ENCODE measurements at regions not wholly inside any gene's neighbourhood (a gene's known extent, or its start where the extent isn't known, plus 50 kb on each side); places are given as distances from the start of the nearest gene placed in this dataset.

- ATAC-seq (ENCODE audit: poor library complexity): no peak
- H3K4me1 ChIP-seq (ENCODE audit: insufficient read depth, low read length): no peaks in the 10 kb centered on the region
- no peak overlapping the region for H3K4me3 Mint-ChIP-seq
- H3K9me3 ChIP-seq (ENCODE audit: control insufficient read depth in 1 of 2, insufficient read depth in 1 of 2, low read length in 2 of 2): no peaks in the 10 kb centered on the region
- CTCF ChIA-PET: no interaction called here
- H3K4me3 ChIP-seq (ENCODE audit: low read length): no peak overlapping the region
- no peaks in the 10 kb centered on the region for H3K36me3 Mint-ChIP-seq (ENCODE audit: low read depth)
- TF ChIP-seq CTCF (IDR thresholded peaks at IDR 0.05): no peak
- no peaks in the 10 kb centered on the region for H3K27me3 Mint-ChIP-seq
- DNase-seq: no peak
- no peak overlapping the region for H3K27ac Mint-ChIP-seq
- intact Hi-C loops (cut with DNase I, micrococcal nuclease): no loop called here
- no peaks in the 10 kb centered on the region for H3K36me3 ChIP-seq (ENCODE audit: insufficient read depth, low read length)
- peaks cover 9% of the 10 kb centered on the region for H3K9me3 Mint-ChIP-seq
- no peak overlapping the region for H3K27ac ChIP-seq (ENCODE audit: low read depth in 1 of 2, low read length in 2 of 2)
- H3K27me3 ChIP-seq (ENCODE audit: control insufficient read depth in 1 of 2, insufficient read depth in 2 of 2, low read length in 2 of 2): no peaks in the 10 kb centered on the region
- POLR2A ChIA-PET: no interaction called here
- no peaks in the 10 kb centered on the region for H3K4me1 Mint-ChIP-seq (ENCODE audit: low read depth)
These were observed 62.0 kb upstream of the CDH6 start for GRCh38 chr5:31131381-31131891.

- Histone ChIP-seq H3K4me1 (ENCODE audit: insufficient read depth, low read length) (no peaks in the 10 kb centered on the region), H3K4me3 (ENCODE audit: low read length) (no peak overlapping the region), H3K9me3 (ENCODE audit: control insufficient read depth in 1 of 2, insufficient read depth in 1 of 2, low read length in 2 of 2) (no peaks in the 10 kb centered on the region), H3K36me3 (ENCODE audit: insufficient read depth, low read length) (no peaks in the 10 kb centered on the region), H3K27ac (ENCODE audit: low read depth in 1 of 2, low read length in 2 of 2) (no peak overlapping the region), H3K27me3 (ENCODE audit: control insufficient read depth in 1 of 2, insufficient read depth in 2 of 2, low read length in 2 of 2) (no peaks in the 10 kb centered on the region)
- H3K27ac Mint-ChIP-seq: no peak overlapping the region
- intact Hi-C loops (cut with DNase I, micrococcal nuclease): no loop called here
- no peak for ATAC-seq (ENCODE audit: poor library complexity)
- no peak for TF ChIP-seq CTCF (IDR thresholded peaks at IDR 0.05)
- H3K9me3 Mint-ChIP-seq: peaks cover 9% of the 10 kb centered on the region
- H3K36me3 Mint-ChIP-seq (ENCODE audit: low read depth): no peaks in the 10 kb centered on the region
- DNase-seq: no peak
- H3K4me3 Mint-ChIP-seq: no peak overlapping the region
- H3K4me1 Mint-ChIP-seq (ENCODE audit: low read depth): no peaks in the 10 kb centered on the region
- POLR2A ChIA-PET: no interaction called here
- CTCF ChIA-PET: no interaction called here
- H3K27me3 Mint-ChIP-seq: no peaks in the 10 kb centered on the region
These were observed 62.8 kb upstream of the CDH6 start for GRCh38 chr5:31130676-31131075.

- POLR2A ChIA-PET: no interaction called here
These were observed 68.7 kb upstream of the CDH6 start for GRCh38 chr5:31124651-31125305.

More at GRCh38 chr5:31124651-31125305, 68.7 kb upstream of the CDH6 start:
- no peaks in the 10 kb centered on the region for H3K36me3 Mint-ChIP-seq (ENCODE audit: low read depth)
- H3K4me1 Mint-ChIP-seq (ENCODE audit: low read depth): no peaks in the 10 kb centered on the region
- peaks cover 9% of the 10 kb centered on the region for H3K9me3 Mint-ChIP-seq
- no peak for DNase-seq
- Histone ChIP-seq H3K27me3 (ENCODE audit: control insufficient read depth in 1 of 2, insufficient read depth in 2 of 2, low read length in 2 of 2) (no peaks in the 10 kb centered on the region), H3K4me3 (ENCODE audit: low read length) (no peak overlapping the region), H3K4me1 (ENCODE audit: insufficient read depth, low read length) (no peaks in the 10 kb centered on the region), H3K9me3 (ENCODE audit: control insufficient read depth in 1 of 2, insufficient read depth in 1 of 2, low read length in 2 of 2) (no peaks in the 10 kb centered on the region), H3K27ac (ENCODE audit: low read depth in 1 of 2, low read length in 2 of 2) (no peak overlapping the region), H3K36me3 (ENCODE audit: insufficient read depth, low read length) (no peaks in the 10 kb centered on the region)
- H3K27me3 Mint-ChIP-seq: no peaks in the 10 kb centered on the region
- no peak for TF ChIP-seq CTCF (IDR thresholded peaks at IDR 0.05)
- H3K27ac Mint-ChIP-seq: no peak overlapping the region
- intact Hi-C loops (cut with DNase I, micrococcal nuclease): no loop called here
- CTCF ChIA-PET: no interaction called here
- no peak for ATAC-seq (ENCODE audit: poor library complexity)
- no peak overlapping the region for H3K4me3 Mint-ChIP-seq

All from CD4-positive, alpha-beta T cell (primary cell).